Ishikawa (cell line): ENCODE measurements at regions not wholly inside any gene's neighbourhood (a gene's known extent, or its start where the extent isn't known, plus 50 kb on each side); places are given as distances from the start of the nearest gene placed in this dataset.

ENCODE experiments used
- EGR1 ChIP-seq: IDR thresholded peaks from 2 replicates; pipeline ENCODE4 v1.6.1; 2012
- EP300 ChIP-seq: IDR thresholded peaks from 2 replicates; pipeline ENCODE4 v1.6.1; 2012; ENCODE audit warnings: borderline replicate concordance
- FOXM1 ChIP-seq: IDR thresholded peaks from 2 replicates; pipeline ENCODE4 v1.6.1; 2012; ENCODE audit warnings: low read depth, borderline replicate concordance
- MAX ChIP-seq: IDR thresholded peaks from 2 replicates; pipeline ENCODE4 v1.6.1; 2012
- RAD21 ChIP-seq: IDR thresholded peaks from 2 replicates; pipeline ENCODE4 v1.6.1; 2012; ENCODE audit warnings: low read depth
- TAF1 ChIP-seq: IDR thresholded peaks from 2 replicates; pipeline ENCODE4 v1.6.1; 2012; ENCODE audit warnings: low read depth, mild to moderate bottlenecking
- TEAD4 ChIP-seq: IDR thresholded peaks from 2 replicates; pipeline ENCODE4 v1.6.1; 2012
- YY1 ChIP-seq: IDR thresholded peaks from 2 replicates; pipeline ENCODE4 v1.6.1; 2012; ENCODE audit warnings: low read depth
- TF ChIP-seq, protein P1 (sequence below): IDR thresholded peaks from 2 replicates; pipeline ENCODE4 v1.6.1; 2012; ENCODE audit warnings: low read depth, mild to moderate bottlenecking

GRCh38 chr3:87390821-87391220 is 114.4 kb upstream of the POU1F1 start:
- TF ChIP-seq FOXM1 (no peak), EP300 (no peak), MAX (no peak), YY1 (no peak), TAF1 (no peak), TEAD4 (no peak), RAD21 (no peak), EGR1 (no peak)
- TF ChIP-seq, protein P1, sequence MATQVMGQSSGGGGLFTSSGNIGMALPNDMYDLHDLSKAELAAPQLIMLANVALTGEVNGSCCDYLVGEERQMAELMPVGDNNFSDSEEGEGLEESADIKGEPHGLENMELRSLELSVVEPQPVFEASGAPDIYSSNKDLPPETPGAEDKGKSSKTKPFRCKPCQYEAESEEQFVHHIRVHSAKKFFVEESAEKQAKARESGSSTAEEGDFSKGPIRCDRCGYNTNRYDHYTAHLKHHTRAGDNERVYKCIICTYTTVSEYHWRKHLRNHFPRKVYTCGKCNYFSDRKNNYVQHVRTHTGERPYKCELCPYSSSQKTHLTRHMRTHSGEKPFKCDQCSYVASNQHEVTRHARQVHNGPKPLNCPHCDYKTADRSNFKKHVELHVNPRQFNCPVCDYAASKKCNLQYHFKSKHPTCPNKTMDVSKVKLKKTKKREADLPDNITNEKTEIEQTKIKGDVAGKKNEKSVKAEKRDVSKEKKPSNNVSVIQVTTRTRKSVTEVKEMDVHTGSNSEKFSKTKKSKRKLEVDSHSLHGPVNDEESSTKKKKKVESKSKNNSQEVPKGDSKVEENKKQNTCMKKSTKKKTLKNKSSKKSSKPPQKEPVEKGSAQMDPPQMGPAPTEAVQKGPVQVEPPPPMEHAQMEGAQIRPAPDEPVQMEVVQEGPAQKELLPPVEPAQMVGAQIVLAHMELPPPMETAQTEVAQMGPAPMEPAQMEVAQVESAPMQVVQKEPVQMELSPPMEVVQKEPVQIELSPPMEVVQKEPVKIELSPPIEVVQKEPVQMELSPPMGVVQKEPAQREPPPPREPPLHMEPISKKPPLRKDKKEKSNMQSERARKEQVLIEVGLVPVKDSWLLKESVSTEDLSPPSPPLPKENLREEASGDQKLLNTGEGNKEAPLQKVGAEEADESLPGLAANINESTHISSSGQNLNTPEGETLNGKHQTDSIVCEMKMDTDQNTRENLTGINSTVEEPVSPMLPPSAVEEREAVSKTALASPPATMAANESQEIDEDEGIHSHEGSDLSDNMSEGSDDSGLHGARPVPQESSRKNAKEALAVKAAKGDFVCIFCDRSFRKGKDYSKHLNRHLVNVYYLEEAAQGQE = no peak
